ENCODE measurements at regions not wholly inside any gene's neighbourhood (a gene's known extent, or its start where the extent isn't known, plus 50 kb on each side); places are given as distances from the start of the nearest gene placed in this dataset.

DNA sequence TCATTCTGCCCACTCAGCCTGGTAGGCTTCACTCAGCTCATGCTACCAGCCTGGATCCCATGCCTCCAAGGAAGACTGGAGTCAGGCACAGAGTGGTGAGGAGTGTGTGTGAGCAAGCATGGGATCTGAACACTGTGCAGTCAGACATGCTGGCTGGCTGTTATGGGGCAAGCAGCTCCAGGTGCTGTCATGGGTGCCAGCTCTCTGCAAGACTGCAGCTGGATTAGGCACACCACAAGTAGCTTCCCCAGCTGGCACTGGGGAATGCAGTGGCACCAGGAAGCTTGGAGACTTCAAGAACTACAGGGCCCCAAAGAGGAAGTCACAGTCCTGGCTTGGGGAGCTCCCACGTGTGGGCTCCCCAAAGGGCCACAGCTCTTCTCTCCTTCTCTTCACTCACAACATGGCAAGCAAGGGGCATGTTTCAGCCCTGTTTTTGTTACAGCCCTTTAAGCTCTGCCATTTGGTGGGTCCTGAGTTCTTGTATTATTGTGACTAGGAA is 202.5 kb downstream of the VRK1 start:
- Mint-ChIP-seq H3K9me3 (no peaks in the 10 kb centered on the region), H3K36me3 (ENCODE audit: low read depth) (no peaks in the 10 kb centered on the region), H3K4me3 (no peak overlapping the region), H3K27ac (no peak overlapping the region), H3K27me3 (ENCODE audit: insufficient read depth) (peaks cover 3% of the 10 kb centered on the region), H3K4me1 (no peaks in the 10 kb centered on the region)
- WGBS, 2 experiments (ENCODE audit: insufficient coverage in 1 of 2, insufficient read length in 1 of 2) = 93% methylated on average over 1 of the region's 1 CpG; no CpG with 5 or more reads in 1 of the 2 experiments
- TF ChIP-seq, protein P1, sequence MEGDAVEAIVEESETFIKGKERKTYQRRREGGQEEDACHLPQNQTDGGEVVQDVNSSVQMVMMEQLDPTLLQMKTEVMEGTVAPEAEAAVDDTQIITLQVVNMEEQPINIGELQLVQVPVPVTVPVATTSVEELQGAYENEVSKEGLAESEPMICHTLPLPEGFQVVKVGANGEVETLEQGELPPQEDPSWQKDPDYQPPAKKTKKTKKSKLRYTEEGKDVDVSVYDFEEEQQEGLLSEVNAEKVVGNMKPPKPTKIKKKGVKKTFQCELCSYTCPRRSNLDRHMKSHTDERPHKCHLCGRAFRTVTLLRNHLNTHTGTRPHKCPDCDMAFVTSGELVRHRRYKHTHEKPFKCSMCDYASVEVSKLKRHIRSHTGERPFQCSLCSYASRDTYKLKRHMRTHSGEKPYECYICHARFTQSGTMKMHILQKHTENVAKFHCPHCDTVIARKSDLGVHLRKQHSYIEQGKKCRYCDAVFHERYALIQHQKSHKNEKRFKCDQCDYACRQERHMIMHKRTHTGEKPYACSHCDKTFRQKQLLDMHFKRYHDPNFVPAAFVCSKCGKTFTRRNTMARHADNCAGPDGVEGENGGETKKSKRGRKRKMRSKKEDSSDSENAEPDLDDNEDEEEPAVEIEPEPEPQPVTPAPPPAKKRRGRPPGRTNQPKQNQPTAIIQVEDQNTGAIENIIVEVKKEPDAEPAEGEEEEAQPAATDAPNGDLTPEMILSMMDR (conservative IDR thresholded peaks at IDR 0.05) = no peak
- Histone ChIP-seq H3K4me1 (ENCODE audit: control insufficient read depth, insufficient read depth, low read length) (no peaks in the 10 kb centered on the region), H3K27me3 (ENCODE audit: control insufficient read depth, insufficient read depth, low read length, poor library complexity, severe bottlenecking) (no peaks in the 10 kb centered on the region), H3K9me3 (ENCODE audit: control insufficient read depth, low read length) (no peaks in the 10 kb centered on the region), H3K9ac (ENCODE audit: extremely low read depth, low read length, poor library complexity, severe bottlenecking) (no peak overlapping the region), H3K36me3 (ENCODE audit: control insufficient read depth, insufficient read depth, low read length) (no peaks in the 10 kb centered on the region), H3K27ac (ENCODE audit: low read depth, low read length) (no peak overlapping the region), H3K4me3 (ENCODE audit: low read length) (no peak overlapping the region)
- DNase-seq = peak; percentile 22

DNA sequence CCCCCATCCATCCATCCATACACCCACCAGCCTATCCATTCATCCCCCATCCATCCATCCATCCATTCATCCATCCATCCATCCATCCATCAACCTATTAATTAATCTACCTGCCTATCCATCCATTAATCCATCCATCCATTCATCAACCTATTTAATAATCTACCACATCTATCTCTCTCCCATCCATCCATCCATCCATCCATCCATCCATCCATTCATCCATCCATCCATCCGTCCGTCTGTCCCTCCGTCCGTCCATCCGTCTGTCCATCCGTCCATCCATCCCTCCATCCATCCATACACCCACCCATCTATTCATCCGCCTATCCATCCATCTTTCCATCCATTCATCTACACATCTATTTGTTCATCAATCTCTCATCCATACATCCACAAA is 205.3 kb downstream of the VRK1 start:
- WGBS, 2 experiments (ENCODE audit: insufficient coverage in 1 of 2, insufficient read length in 1 of 2) = 77 to 81% methylated on average over 6 to 7 of the region's 7 CpGs
- Histone ChIP-seq H3K9ac (ENCODE audit: extremely low read depth, low read length, poor library complexity, severe bottlenecking) (no peak overlapping the region), H3K4me1 (ENCODE audit: control insufficient read depth, insufficient read depth, low read length) (no peaks in the 10 kb centered on the region), H3K36me3 (ENCODE audit: control insufficient read depth, insufficient read depth, low read length) (no peaks in the 10 kb centered on the region), H3K4me3 (ENCODE audit: low read length) (no peak overlapping the region), H3K27me3 (ENCODE audit: control insufficient read depth, insufficient read depth, low read length, poor library complexity, severe bottlenecking) (no peaks in the 10 kb centered on the region), H3K9me3 (ENCODE audit: control insufficient read depth, low read length) (no peaks in the 10 kb centered on the region), H3K27ac (ENCODE audit: low read depth, low read length) (no peak overlapping the region)
- Mint-ChIP-seq H3K36me3 (ENCODE audit: low read depth) (no peaks in the 10 kb centered on the region), H3K4me3 (no peak overlapping the region), H3K4me1 (no peaks in the 10 kb centered on the region), H3K27ac (no peak overlapping the region), H3K27me3 (ENCODE audit: insufficient read depth) (no peaks in the 10 kb centered on the region), H3K9me3 (peaks cover 11% of the 10 kb centered on the region)
- no peak for DNase-seq
- TF ChIP-seq, protein P1 (conservative IDR thresholded peaks at IDR 0.05) = no peak

DNA sequence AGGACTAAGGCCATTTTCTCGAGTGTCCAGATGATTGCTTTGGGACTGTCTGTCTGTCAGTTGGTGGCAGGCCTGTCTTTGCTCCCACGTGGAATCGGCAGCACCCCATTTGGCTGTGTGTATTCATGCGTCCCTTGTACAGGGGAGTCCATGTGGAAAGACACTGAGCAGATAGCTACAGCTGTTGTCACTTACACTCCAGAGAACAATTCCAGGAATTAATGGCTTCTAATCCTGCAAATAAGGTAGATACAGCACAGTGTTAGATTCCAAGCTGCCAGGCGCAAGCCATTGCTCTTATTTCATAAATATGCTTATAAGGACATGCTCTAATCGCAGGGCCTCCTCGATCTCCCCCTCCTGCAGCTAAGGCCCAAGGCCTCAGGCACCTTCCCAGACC is 208.8 kb downstream of the VRK1 start:
- H3K36me3 ChIP-seq (ENCODE audit: control insufficient read depth, insufficient read depth, low read length) = no peaks in the 10 kb centered on the region
- H3K27me3 Mint-ChIP-seq (ENCODE audit: insufficient read depth) = peaks cover 9% of the 10 kb centered on the region
- H3K27ac Mint-ChIP-seq = no peak overlapping the region
- H3K27ac ChIP-seq (ENCODE audit: low read depth, low read length) = no peak overlapping the region
- H3K36me3 Mint-ChIP-seq (ENCODE audit: low read depth) = no peaks in the 10 kb centered on the region
- no peak overlapping the region for H3K4me3 Mint-ChIP-seq
- H3K9me3 Mint-ChIP-seq = peaks cover 14% of the 10 kb centered on the region
- TF ChIP-seq, protein P1 (conservative IDR thresholded peaks at IDR 0.05) = no peak
- peaks cover 9% of the 10 kb centered on the region for H3K27me3 ChIP-seq (ENCODE audit: control insufficient read depth, insufficient read depth, low read length, poor library complexity, severe bottlenecking)
- H3K4me1 Mint-ChIP-seq = no peaks in the 10 kb centered on the region
- no peak overlapping the region for H3K9ac ChIP-seq (ENCODE audit: extremely low read depth, low read length, poor library complexity, severe bottlenecking)
- DNase-seq = no peak
- WGBS, 2 experiments (ENCODE audit: insufficient coverage in 1 of 2, insufficient read length in 1 of 2) = 86 to 90% methylated on average over 7 of the region's 7 CpGs
- no peak overlapping the region for H3K4me3 ChIP-seq (ENCODE audit: low read length)
- H3K4me1 ChIP-seq (ENCODE audit: control insufficient read depth, insufficient read depth, low read length) = no peaks in the 10 kb centered on the region
- no peaks in the 10 kb centered on the region for H3K9me3 ChIP-seq (ENCODE audit: control insufficient read depth, low read length)

All from endodermal cell (in vitro differentiated cells).